NB4 (cell line): ENCODE measurements at regions not wholly inside any gene's neighbourhood (a gene's known extent, or its start where the extent isn't known, plus 50 kb on each side); places are given as distances from the start of the nearest gene placed in this dataset.

Source experiments
- CTCF ChIP-seq: IDR thresholded peaks from one replicate; pipeline ENCODE4 v1.5.1; 2012; ENCODE audit warnings: low read depth, low read length
- MYC ChIP-seq: IDR thresholded peaks from 2 replicates; pipeline ENCODE4 v1.6.1; 2011; ENCODE audit warnings: low read depth, low read length
- POLR2A ChIP-seq: IDR thresholded peaks from 2 replicates; pipeline ENCODE4 v1.6.1; 2011; ENCODE audit warnings: mild to moderate bottlenecking; ENCODE audit not compliant: insufficient read length; ENCODE audit errors: extremely low read depth

GRCh38 chr10:8314486-8314885 is 260.0 kb downstream of the GATA3 start:
- no peak for TF ChIP-seq CTCF
- no peak for TF ChIP-seq MYC
- TF ChIP-seq POLR2A = no peak
